Astrocyte (in vitro differentiated cells and primary cell): ENCODE measurements at regions not wholly inside any gene's neighbourhood (a gene's known extent, or its start where the extent isn't known, plus 50 kb on each side); places are given as distances from the start of the nearest gene placed in this dataset.

Experiments used
- DNase-seq: peaks from one replicate; pipeline ENCODE4 v3.0.0-alpha.2; 2010; ENCODE audit warnings: low read depth
- FAIRE-seq: peaks from 2 replicates; lab custom pipeline; 2011; peaks lifted over from hg19 to GRCh38; lab: Jason Lieb, UNC
- H2AFZ ChIP-seq: 2 replicates; pipeline ENCODE4 v1.6.0; 2012; ENCODE audit warnings: low read depth, low read length, inconsistent platforms
- H3K27ac ChIP-seq: 2 replicates; pipeline ENCODE4 v1.5.1; 2011; ENCODE audit warnings: low read depth, low read length, inconsistent platforms
- H3K27me3 ChIP-seq: 2 replicates; pipeline ENCODE4 v1.6.0; 2011; ENCODE audit warnings: low read length, inconsistent platforms; ENCODE audit not compliant: insufficient read depth
- H3K36me3 ChIP-seq: 2 replicates; pipeline ENCODE4 v1.5.1; 2011; ENCODE audit warnings: low read length, inconsistent platforms; ENCODE audit not compliant: insufficient read depth
- H3K4me1 ChIP-seq: 2 replicates; pipeline ENCODE4 v1.5.1; 2011; ENCODE audit warnings: low read length, inconsistent platforms; ENCODE audit not compliant: insufficient read depth
- H3K4me2 ChIP-seq: 2 replicates; pipeline ENCODE4 v1.6.0; 2012; ENCODE audit warnings: low read length, inconsistent platforms
- H3K4me3 ChIP-seq: 2 replicates; pipeline ENCODE4 v1.5.1; 2011; ENCODE audit warnings: low read depth, mild to moderate bottlenecking, low read length, inconsistent platforms; ENCODE audit not compliant: insufficient read depth
- H3K79me2 ChIP-seq: 2 replicates; pipeline ENCODE4 v1.6.0; 2012; ENCODE audit warnings: mild to moderate bottlenecking, low read length, inconsistent platforms; ENCODE audit not compliant: insufficient read depth
- H3K9ac ChIP-seq: 2 replicates; pipeline ENCODE4 v1.6.0; 2012; ENCODE audit warnings: mild to moderate bottlenecking, low read length, inconsistent platforms
- H3K9me3 ChIP-seq: 2 replicates; pipeline ENCODE4 v1.5.1; 2012; ENCODE audit warnings: low read depth, mild to moderate bottlenecking, low read length, inconsistent platforms; ENCODE audit not compliant: insufficient read depth
- H4K20me1 ChIP-seq: 2 replicates; pipeline ENCODE4 v1.6.0; 2012; ENCODE audit warnings: low read length, inconsistent platforms; ENCODE audit not compliant: insufficient read depth
- H3K27ac Mint-ChIP-seq: one replicate; pipeline ENCODE4 v1.8.0; 2021; ENCODE audit warnings: mild to moderate bottlenecking, mixed read lengths; ENCODE audit not compliant: unreplicated experiment
- H3K27me3 Mint-ChIP-seq: one replicate; pipeline ENCODE4 v1.8.0; 2021; ENCODE audit warnings: low read depth, mixed read lengths; ENCODE audit not compliant: unreplicated experiment
- H3K36me3 Mint-ChIP-seq: one replicate; pipeline ENCODE4 v1.8.0; 2021; ENCODE audit warnings: low read depth, mixed read lengths; ENCODE audit not compliant: unreplicated experiment
- H3K4me1 Mint-ChIP-seq: one replicate; pipeline ENCODE4 v1.8.0; 2021; ENCODE audit warnings: low read depth, mixed read lengths; ENCODE audit not compliant: unreplicated experiment
- H3K4me3 Mint-ChIP-seq: one replicate; pipeline ENCODE4 v1.8.0; 2021; ENCODE audit warnings: mild to moderate bottlenecking, moderate library complexity, mixed read lengths; ENCODE audit not compliant: unreplicated experiment
- H3K9me3 Mint-ChIP-seq: one replicate; pipeline ENCODE4 v1.8.0; 2021; ENCODE audit warnings: mild to moderate bottlenecking, mixed read lengths; ENCODE audit not compliant: unreplicated experiment
- CTCF ChIP-seq: IDR thresholded peaks from 2 replicates; pipeline ENCODE4 v1.5.1; 2011; ENCODE audit warnings: low read depth, mild to moderate bottlenecking, inconsistent platforms, low read length, moderate library complexity; ENCODE audit not compliant: insufficient read depth
- EZH2 ChIP-seq: IDR thresholded peaks from 2 replicates; pipeline ENCODE4 v1.6.1; 2012; ENCODE audit warnings: mild to moderate bottlenecking, low read length, inconsistent platforms; ENCODE audit not compliant: insufficient read depth

- FAIRE-seq (no peak), DNase-seq (no peak)
- no peaks in the 10 kb centered on the region for H3K4me1 Mint-ChIP-seq
- TF ChIP-seq EZH2 (no peak), CTCF (peak; percentile 11)
- Histone ChIP-seq H3K27me3 (no peaks in the 10 kb centered on the region), H3K4me2 (no peak overlapping the region), H3K27ac (no peak overlapping the region), H4K20me1 (no peaks in the 10 kb centered on the region), H3K4me1 (no peaks in the 10 kb centered on the region), H3K9ac (no peak overlapping the region), H3K9me3 (no peaks in the 10 kb centered on the region), H3K4me3 (no peak overlapping the region), H3K36me3 (no peaks in the 10 kb centered on the region), H3K79me2 (no peaks in the 10 kb centered on the region), H2AFZ (no peak overlapping the region)
- H3K27me3 Mint-ChIP-seq = peaks cover 7% of the 10 kb centered on the region
- H3K36me3 Mint-ChIP-seq = no peaks in the 10 kb centered on the region
- H3K9me3 Mint-ChIP-seq = no peaks in the 10 kb centered on the region
- H3K27ac Mint-ChIP-seq = no peak overlapping the region
- H3K4me3 Mint-ChIP-seq = no peak overlapping the region
Observed at GRCh38 chr14:81625343-81625742, 91.7 kb upstream of the SEL1L start.

DNA sequence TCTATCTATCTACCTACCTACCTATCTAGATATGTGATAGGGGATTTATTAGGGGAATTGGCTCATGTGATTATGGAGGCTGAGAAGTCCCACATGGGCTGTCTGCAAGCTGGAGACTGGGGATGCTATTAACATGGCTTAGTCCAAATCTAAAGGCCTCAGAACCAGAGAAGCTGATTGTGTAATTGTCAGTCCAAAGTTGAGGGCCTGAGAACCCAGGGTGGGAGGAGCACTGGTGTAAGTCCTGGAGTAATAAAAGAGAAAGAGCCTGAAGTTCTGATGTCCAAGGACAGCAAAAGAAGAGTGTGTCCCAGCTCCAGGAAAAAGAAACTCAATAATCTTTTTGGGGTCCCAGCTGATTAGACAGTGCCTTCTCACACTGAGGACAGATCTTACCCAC is 98.5 kb upstream of the SEL1L start:
- no peaks in the 10 kb centered on the region for H3K79me2 ChIP-seq
- H2AFZ ChIP-seq = no peak overlapping the region
- Mint-ChIP-seq H3K36me3 (no peaks in the 10 kb centered on the region), H3K27me3 (peaks cover 7% of the 10 kb centered on the region), H3K4me3 (no peak overlapping the region), H3K9me3 (no peaks in the 10 kb centered on the region), H3K4me1 (no peaks in the 10 kb centered on the region), H3K27ac (no peak overlapping the region)
- no peaks in the 10 kb centered on the region for H3K27me3 ChIP-seq
- H4K20me1 ChIP-seq = no peaks in the 10 kb centered on the region
- no peak for TF ChIP-seq CTCF
- no peak for TF ChIP-seq EZH2
- no peak overlapping the region for H3K9ac ChIP-seq
- H3K9me3 ChIP-seq = no peaks in the 10 kb centered on the region
- DNase-seq (no peak), FAIRE-seq (no peak)
- no peaks in the 10 kb centered on the region for H3K36me3 ChIP-seq
- H3K4me2 ChIP-seq = no peak overlapping the region
- no peak overlapping the region for H3K27ac ChIP-seq
- H3K4me3 ChIP-seq = no peak overlapping the region
- no peaks in the 10 kb centered on the region for H3K4me1 ChIP-seq

DNA sequence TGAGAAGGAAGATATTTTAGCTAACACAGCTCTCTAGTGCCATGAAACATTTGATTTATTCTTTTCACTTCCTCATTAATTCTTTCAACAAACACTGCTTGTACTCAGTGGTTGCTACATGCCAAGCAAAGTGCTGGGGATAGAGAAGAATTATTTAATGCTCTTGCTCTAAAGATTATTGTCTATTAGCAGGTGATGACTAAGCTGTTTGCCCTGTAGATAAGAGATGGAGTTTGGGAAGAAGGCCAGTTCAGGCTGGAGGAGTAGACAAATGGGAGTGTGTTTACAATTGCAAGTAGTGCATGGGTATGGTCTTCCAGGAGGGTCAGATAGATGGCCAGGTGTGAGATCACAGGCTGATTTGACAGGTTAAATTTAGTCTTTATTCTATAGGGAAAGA is 99.8 kb upstream of the SEL1L start:
- Mint-ChIP-seq H3K27ac (no peak overlapping the region), H3K36me3 (no peaks in the 10 kb centered on the region), H3K4me1 (no peaks in the 10 kb centered on the region), H3K4me3 (no peak overlapping the region), H3K27me3 (peaks cover 7% of the 10 kb centered on the region), H3K9me3 (no peaks in the 10 kb centered on the region)
- H3K9me3 ChIP-seq = no peaks in the 10 kb centered on the region
- TF ChIP-seq CTCF = no peak
- no peaks in the 10 kb centered on the region for H3K4me1 ChIP-seq
- no peak for FAIRE-seq
- DNase-seq = no peak
- no peak overlapping the region for H3K27ac ChIP-seq
- H2AFZ ChIP-seq = no peak overlapping the region
- H3K79me2 ChIP-seq = no peaks in the 10 kb centered on the region
- no peak overlapping the region for H3K4me2 ChIP-seq
- H3K4me3 ChIP-seq = no peak overlapping the region
- H4K20me1 ChIP-seq = no peaks in the 10 kb centered on the region
- no peaks in the 10 kb centered on the region for H3K36me3 ChIP-seq
- no peaks in the 10 kb centered on the region for H3K27me3 ChIP-seq
- H3K9ac ChIP-seq = no peak overlapping the region
